BLaER1 treated with 17β-estradiol and CSF1 and Interleukin-3, amounts not matched to agents 10 nM and 100 nM (cell line): ENCODE measurements at regions not wholly inside any gene's neighbourhood (a gene's known extent, or its start where the extent isn't known, plus 50 kb on each side); places are given as distances from the start of the nearest gene placed in this dataset.

Experiments
- H3K27ac ChIP-seq, 11 experiments: shearing (Covaris generic); formaldehyde crosslinking; 2 replicates each; pipeline ENCODE4 v1.8.1; 2022
- H3K27me3 ChIP-seq, 11 experiments: shearing (Covaris generic); formaldehyde crosslinking; 2 replicates each; pipeline ENCODE4 v1.8.1; 2022
- H3K36me3 ChIP-seq, 11 experiments: shearing (Covaris generic); formaldehyde crosslinking; 2 replicates each; pipeline ENCODE4 v1.8.1; 2022
- H3K4me1 ChIP-seq, 10 experiments: shearing (Covaris generic); formaldehyde crosslinking; 2 replicates each; pipeline ENCODE4 v1.8.1; 2022
- H3K4me2 ChIP-seq, 11 experiments: shearing (Covaris generic); formaldehyde crosslinking; 2 replicates each; pipeline ENCODE4 v1.8.1; 2022
- H3K4me3 ChIP-seq, 10 experiments: shearing (Covaris generic); formaldehyde crosslinking; 2 replicates each; pipeline ENCODE4 v1.8.1; 2022
- H3K9ac ChIP-seq, 11 experiments: shearing (Covaris generic); formaldehyde crosslinking; 2 replicates each; pipeline ENCODE4 v1.8.1; 2022
- H3K9me3 ChIP-seq, 11 experiments: shearing (Covaris generic); formaldehyde crosslinking; replicated peaks in 1 of 11; 2 replicates each; pipeline ENCODE4 v1.8.1; 2022
- H4K20me1 ChIP-seq, 11 experiments: shearing (Covaris generic); formaldehyde crosslinking; 2 replicates each; pipeline ENCODE4 v1.8.1; 2022
- Cebpa-rat ChIP-seq, 11 experiments: shearing (Covaris generic); IDR thresholded peaks; 2 replicates each; pipeline ENCODE4 v1.8.1; 2022

DNA sequence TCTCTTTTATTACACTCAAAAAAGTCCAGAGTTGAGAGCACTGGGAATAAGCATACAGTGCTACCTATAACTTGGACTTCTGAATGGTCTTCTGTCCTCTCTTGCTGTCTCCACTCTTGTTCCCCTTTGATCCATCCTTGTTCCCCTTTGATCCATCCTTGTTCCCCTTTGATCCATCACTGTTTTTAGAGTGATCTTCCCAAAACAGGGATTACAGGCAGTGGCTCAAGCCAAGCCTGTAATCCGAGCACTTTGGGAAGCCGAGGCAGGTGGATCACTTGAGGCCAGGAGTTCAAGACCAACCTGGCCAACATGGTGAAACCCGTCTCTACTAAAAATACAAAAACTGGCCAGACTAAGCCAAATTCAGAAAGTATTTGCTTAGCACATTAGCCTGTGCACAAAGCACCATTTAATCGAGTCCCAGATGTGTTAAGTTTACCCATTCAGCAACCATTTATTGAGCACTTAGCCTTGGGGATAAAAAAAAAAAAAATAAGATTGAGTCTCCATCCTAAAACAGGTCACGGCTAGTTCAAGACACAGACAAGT lies 65.0 kb upstream of the NHSL1 start:
- TF ChIP-seq Cebpa-rat (IDR thresholded peaks at IDR 0.05): no peak
- H3K4me2 ChIP-seq: no peak overlapping the region
- peaks cover under 1 to 8% (median 5%) of the 10 kb centered on the region in 11 experiments; a peak in 18 of 22 replicates for H3K27me3 ChIP-seq

DNA sequence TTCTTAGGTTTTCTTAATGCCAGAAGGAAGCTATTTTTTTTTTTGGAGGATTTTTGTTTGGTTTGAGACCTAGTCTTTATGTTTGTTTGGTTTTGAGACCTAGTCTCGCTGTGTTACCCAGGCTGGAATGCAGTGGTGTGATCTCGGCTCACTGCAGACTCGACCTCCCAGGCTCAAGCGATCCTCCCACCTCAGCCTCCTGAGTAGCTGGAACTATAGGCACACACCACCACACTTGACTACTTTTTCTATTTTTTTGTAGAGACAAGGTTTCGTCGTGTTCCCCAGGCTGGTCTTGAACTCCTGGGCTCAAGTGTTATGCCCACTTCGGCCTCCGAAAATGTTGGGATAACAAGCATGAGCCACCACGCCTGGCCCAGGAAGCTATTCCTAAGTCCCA lies 67.8 kb upstream of the NHSL1 start:
- peaks cover 0 to 4% (median 0%) of the 10 kb centered on the region in 11 experiments; a peak in 3 of 22 replicates for H4K20me1 ChIP-seq
- no peak overlapping the region for H3K4me3 ChIP-seq
- no peak overlapping the region for H3K9ac ChIP-seq
- H3K27ac ChIP-seq: no peak overlapping the region
- no peak overlapping the region for H3K4me2 ChIP-seq
- H3K36me3 ChIP-seq: no peaks in the 10 kb centered on the region
- no peak for TF ChIP-seq Cebpa-rat (IDR thresholded peaks at IDR 0.05)
- H3K4me1 ChIP-seq: peaks cover 33 to 46% (median 35%) of the 10 kb centered on the region in 10 experiments
- no peaks in the 10 kb centered on the region; a peak in 2 of 22 replicates for H3K9me3 ChIP-seq
- peaks cover 29 to 36% (median 33%) of the 10 kb centered on the region in 11 experiments for H3K27me3 ChIP-seq

More for the DNA sequence above, 65.0 kb upstream of the NHSL1 start:
- Histone ChIP-seq H3K4me1 (peaks cover 5 to 21% (median 8%) of the 10 kb centered on the region in 10 experiments; a peak in 19 of 20 replicates), H3K36me3 (no peaks in the 10 kb centered on the region), H3K27ac (no peak overlapping the region), H3K9me3 (peaks cover 0 to 14% (median 0%) of the 10 kb centered on the region in 11 experiments; a peak in 2 of 22 replicates), H3K9ac (no peak overlapping the region), H3K4me3 (no peak overlapping the region), H4K20me1 (no peaks in the 10 kb centered on the region)

GRCh38 chr6:138568997-138569396 lies 69.7 kb upstream of the NHSL1 start:
- no peaks in the 10 kb centered on the region for H3K9me3 ChIP-seq
- H3K27me3 ChIP-seq: peaks cover 44 to 52% (median 48%) of the 10 kb centered on the region in 11 experiments
- peak overlapping the region in 3 of 10 experiments; percentile 6 to 61 (median 55); a peak in 2 of 20 replicates for H3K4me3 ChIP-seq
- H3K4me2 ChIP-seq: peak overlapping the region; percentile 25 to 87 (median 79); a peak in 20 of 22 replicates
- no peak overlapping the region for H3K27ac ChIP-seq
- peaks cover 37 to 55% (median 45%) of the 10 kb centered on the region in 10 experiments for H3K4me1 ChIP-seq
- peak overlapping the region in 4 of 11 experiments; percentile 1 to 26 (median 13); a peak in 2 of 22 replicates for H3K9ac ChIP-seq
- no peaks in the 10 kb centered on the region for H3K36me3 ChIP-seq
- TF ChIP-seq Cebpa-rat (IDR thresholded peaks at IDR 0.05): no peak
- peaks cover 0 to 12% (median 5%) of the 10 kb centered on the region in 11 experiments; a peak in 7 of 22 replicates for H4K20me1 ChIP-seq

DNA sequence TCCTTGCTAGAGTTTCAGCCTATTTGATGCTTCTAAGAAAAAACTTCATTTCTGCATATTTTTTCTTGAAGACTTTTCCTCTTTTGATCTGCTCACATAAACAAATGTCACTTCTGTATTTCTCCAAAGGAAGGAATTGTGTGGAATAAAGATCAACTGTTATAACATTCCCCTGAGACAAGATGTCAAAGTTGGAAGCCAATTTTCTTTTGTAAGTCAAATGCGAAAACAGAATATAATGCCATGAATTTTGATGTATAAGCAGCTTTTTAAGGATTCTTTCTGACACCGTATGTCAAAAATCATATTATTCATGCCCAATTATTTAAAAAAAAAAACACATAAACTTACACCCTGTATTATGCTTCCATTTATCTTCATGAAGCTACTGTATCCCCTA lies 70.3 kb upstream of the NHSL1 start:
- H3K4me3 ChIP-seq: peak overlapping the region in 4 of 10 experiments; percentile 6 to 61 (median 54); a peak in 4 of 20 replicates
- H3K9me3 ChIP-seq: no peaks in the 10 kb centered on the region
- peaks cover 0 to 12% (median 5%) of the 10 kb centered on the region in 11 experiments; a peak in 7 of 22 replicates for H4K20me1 ChIP-seq
- H3K36me3 ChIP-seq: no peaks in the 10 kb centered on the region
- TF ChIP-seq Cebpa-rat (IDR thresholded peaks at IDR 0.05): no peak
- H3K4me2 ChIP-seq: peak overlapping the region; percentile 40 to 87 (median 79); a peak in 21 of 22 replicates
- no peak overlapping the region for H3K27ac ChIP-seq
- H3K4me1 ChIP-seq: peaks cover 37 to 60% (median 45%) of the 10 kb centered on the region in 10 experiments
- H3K27me3 ChIP-seq: peaks cover 44 to 52% (median 48%) of the 10 kb centered on the region in 11 experiments
- H3K9ac ChIP-seq: peak overlapping the region in 3 of 11 experiments; percentile 68 to 74 (median 73); a peak in 5 of 22 replicates

GRCh38 chr6:138569970-138570724 lies 70.9 kb upstream of the NHSL1 start:
- H3K27me3 ChIP-seq: peaks cover 44 to 52% (median 48%) of the 10 kb centered on the region in 11 experiments
- peak overlapping the region in 6 of 11 experiments; percentile 41 to 74 (median 62); a peak in 10 of 22 replicates for H3K9ac ChIP-seq
- H3K36me3 ChIP-seq: no peaks in the 10 kb centered on the region
- no peak for TF ChIP-seq Cebpa-rat (IDR thresholded peaks at IDR 0.05)
- peaks cover 0 to 12% (median 5%) of the 10 kb centered on the region in 11 experiments; a peak in 7 of 22 replicates for H4K20me1 ChIP-seq
- peak overlapping the region; percentile 64 to 87 (median 80); a peak in 20 of 22 replicates for H3K4me2 ChIP-seq
- peaks cover 37 to 64% (median 45%) of the 10 kb centered on the region in 10 experiments for H3K4me1 ChIP-seq
- peak overlapping the region in 5 of 11 experiments; percentile 6 to 57 (median 17); a peak in 6 of 22 replicates for H3K27ac ChIP-seq
- peak overlapping the region in 5 of 10 experiments; percentile 49 to 61 (median 54); a peak in 10 of 20 replicates for H3K4me3 ChIP-seq
- no peaks in the 10 kb centered on the region for H3K9me3 ChIP-seq

DNA sequence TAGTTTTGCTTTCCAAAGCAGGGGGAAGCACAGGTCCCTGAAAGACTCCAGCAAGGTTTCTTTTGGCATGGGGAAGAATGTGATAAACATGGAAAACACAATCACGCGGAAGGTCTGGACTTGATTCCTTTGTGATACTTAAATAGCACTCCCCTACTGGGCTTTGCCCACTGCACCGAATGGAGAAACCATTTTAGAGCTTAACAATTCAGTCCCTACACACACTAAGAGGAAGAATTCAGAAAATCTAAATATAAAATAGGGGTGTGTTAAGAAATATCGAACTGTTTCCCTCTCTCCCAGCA lies 71.4 kb upstream of the NHSL1 start:
- peak overlapping the region; percentile 64 to 87 (median 80); a peak in 20 of 22 replicates for H3K4me2 ChIP-seq
- peaks cover 37 to 69% (median 48%) of the 10 kb centered on the region in 10 experiments for H3K4me1 ChIP-seq
- peak overlapping the region in 6 of 11 experiments; percentile 41 to 74 (median 62); a peak in 10 of 22 replicates for H3K9ac ChIP-seq
- H3K27me3 ChIP-seq: peaks cover 44 to 52% (median 48%) of the 10 kb centered on the region in 11 experiments
- peak overlapping the region in 5 of 10 experiments; percentile 49 to 61 (median 54); a peak in 11 of 20 replicates for H3K4me3 ChIP-seq
- peaks cover 0 to 12% (median 5%) of the 10 kb centered on the region in 11 experiments; a peak in 7 of 22 replicates for H4K20me1 ChIP-seq
- peak overlapping the region in 5 of 11 experiments; percentile 6 to 57 (median 17); a peak in 6 of 22 replicates for H3K27ac ChIP-seq
- no peak for TF ChIP-seq Cebpa-rat (IDR thresholded peaks at IDR 0.05)
- H3K36me3 ChIP-seq: no peaks in the 10 kb centered on the region
- H3K9me3 ChIP-seq: no peaks in the 10 kb centered on the region

DNA sequence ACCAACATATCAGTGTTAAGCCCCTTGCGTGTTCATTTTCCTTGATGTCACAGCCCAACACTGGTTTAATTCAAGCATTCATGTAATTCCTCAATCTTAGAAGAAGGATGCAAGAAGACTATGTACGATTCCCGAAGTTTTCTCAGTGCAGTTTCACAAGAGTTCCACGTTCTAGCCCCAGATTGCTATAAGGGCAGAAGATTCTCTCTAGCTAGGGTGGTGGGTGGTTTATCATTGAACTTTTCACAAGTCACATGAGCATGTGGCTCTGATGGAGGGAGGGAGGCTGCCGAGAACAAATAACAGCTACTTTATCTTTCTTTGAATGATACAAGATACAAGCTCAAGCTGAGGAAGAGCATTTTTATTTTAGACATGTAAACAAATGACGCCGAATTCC lies 71.9 kb upstream of the NHSL1 start:
- peak overlapping the region in 7 of 11 experiments; percentile 37 to 74 (median 57); a peak in 10 of 22 replicates for H3K9ac ChIP-seq
- peak overlapping the region in 4 of 11 experiments; percentile 6 to 57 (median 13); a peak in 4 of 22 replicates for H3K27ac ChIP-seq

GRCh38 chr6:138571585-138572166 lies 72.4 kb upstream of the NHSL1 start:
- Histone ChIP-seq H3K9ac (peak overlapping the region in 8 of 11 experiments; percentile 37 to 74 (median 53); a peak in 14 of 22 replicates), H3K36me3 (no peaks in the 10 kb centered on the region), H3K27ac (peak overlapping the region in 6 of 11 experiments; percentile 11 to 57 (median 31); a peak in 6 of 22 replicates), H3K4me2 (peak overlapping the region; percentile 64 to 87 (median 80)), H3K4me3 (peak overlapping the region; percentile 1 to 61 (median 51); a peak in 16 of 20 replicates), H3K9me3 (no peaks in the 10 kb centered on the region), H3K27me3 (peaks cover 44 to 52% (median 48%) of the 10 kb centered on the region in 11 experiments), H4K20me1 (peaks cover 0 to 12% (median 5%) of the 10 kb centered on the region in 11 experiments; a peak in 7 of 22 replicates), H3K4me1 (peaks cover 43 to 79% (median 58%) of the 10 kb centered on the region in 10 experiments)
- no peak for TF ChIP-seq Cebpa-rat (IDR thresholded peaks at IDR 0.05)

More for the DNA sequence above, 71.9 kb upstream of the NHSL1 start:
- Histone ChIP-seq H3K9me3 (no peaks in the 10 kb centered on the region), H4K20me1 (peaks cover 0 to 12% (median 5%) of the 10 kb centered on the region in 11 experiments; a peak in 7 of 22 replicates), H3K27me3 (peaks cover 44 to 52% (median 48%) of the 10 kb centered on the region in 11 experiments), H3K36me3 (no peaks in the 10 kb centered on the region), H3K4me1 (peaks cover 38 to 74% (median 53%) of the 10 kb centered on the region in 10 experiments), H3K4me3 (peak overlapping the region in 7 of 10 experiments; percentile 49 to 61 (median 54); a peak in 12 of 20 replicates), H3K4me2 (peak overlapping the region; percentile 64 to 87 (median 80); a peak in 21 of 22 replicates)
- no peak for TF ChIP-seq Cebpa-rat (IDR thresholded peaks at IDR 0.05)
